Renal cortical epithelial cell (primary cell): ENCODE measurements at regions not wholly inside any gene's neighbourhood (a gene's known extent, or its start where the extent isn't known, plus 50 kb on each side); places are given as distances from the start of the nearest gene placed in this dataset.

Source experiments
- DNase-seq: peaks from one replicate; pipeline ENCODE4 v3.0.0-alpha.2; 2011; ENCODE audit warnings: low read depth

DNA sequence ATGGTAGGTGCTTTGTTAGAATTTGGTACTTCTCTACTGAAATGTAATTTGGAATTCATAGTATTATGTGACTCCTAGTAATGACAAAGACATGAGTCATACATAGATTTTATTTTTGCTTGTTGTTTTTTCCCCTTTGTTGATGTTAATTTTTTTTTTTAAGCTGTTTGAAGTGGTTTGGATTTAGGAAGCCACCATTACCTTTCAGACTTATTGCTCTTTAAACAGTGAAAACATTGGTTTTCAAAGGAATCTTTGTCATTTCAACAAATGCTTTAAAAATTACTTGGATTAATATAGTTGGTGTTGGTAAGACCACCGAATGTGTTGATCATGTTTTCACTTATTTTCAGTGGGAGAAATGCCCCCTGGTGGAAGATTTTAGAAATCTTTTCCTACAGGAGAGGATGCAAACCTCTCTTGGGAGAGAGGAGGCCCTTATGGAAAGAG lies 170.1 kb upstream of the PITX1 start:
- DNase-seq, result peak; percentile 18

DNA sequence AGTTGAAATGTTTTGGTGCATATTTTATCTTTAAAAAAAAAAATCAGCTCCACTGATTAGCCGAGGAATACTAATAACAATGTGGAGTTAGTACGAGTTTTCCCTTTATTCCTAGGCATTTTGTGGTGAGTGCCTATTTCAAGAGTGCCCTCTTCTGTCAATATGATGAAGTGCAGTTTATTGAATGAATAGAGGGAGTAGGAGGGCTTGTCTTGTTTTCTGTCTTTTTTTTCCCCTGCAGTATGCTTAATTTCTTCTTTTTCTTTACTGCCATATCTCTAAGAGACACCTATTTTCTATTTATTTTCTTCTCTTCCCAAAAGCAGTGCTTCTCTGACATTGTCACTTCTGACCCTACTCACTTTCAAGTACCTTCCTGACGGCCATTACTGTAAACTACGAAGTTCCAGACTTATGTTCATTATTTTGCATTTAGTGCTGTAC lies 169.6 kb upstream of the PITX1 start:
- DNase-seq, result no peak

DNA sequence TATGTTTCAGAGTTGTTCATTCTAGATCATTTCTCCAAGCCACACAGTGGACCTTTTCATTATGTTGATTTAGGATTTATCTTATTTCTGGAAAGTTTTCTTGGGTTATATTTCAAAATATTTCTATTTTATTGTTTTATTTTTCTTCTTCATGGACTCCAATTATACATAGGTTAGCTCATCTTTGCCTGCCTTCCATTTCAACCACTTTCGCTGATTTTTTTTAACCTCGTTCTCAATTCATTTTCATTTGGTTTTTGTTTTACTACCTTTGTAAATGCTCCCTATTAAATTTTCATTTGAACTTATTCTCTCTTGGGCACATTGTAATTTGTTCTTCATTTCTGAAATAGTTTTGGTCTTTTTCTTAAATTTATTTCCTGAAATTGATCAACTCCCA lies 169.0 kb upstream of the PITX1 start:
- DNase-seq, result no peak

DNA sequence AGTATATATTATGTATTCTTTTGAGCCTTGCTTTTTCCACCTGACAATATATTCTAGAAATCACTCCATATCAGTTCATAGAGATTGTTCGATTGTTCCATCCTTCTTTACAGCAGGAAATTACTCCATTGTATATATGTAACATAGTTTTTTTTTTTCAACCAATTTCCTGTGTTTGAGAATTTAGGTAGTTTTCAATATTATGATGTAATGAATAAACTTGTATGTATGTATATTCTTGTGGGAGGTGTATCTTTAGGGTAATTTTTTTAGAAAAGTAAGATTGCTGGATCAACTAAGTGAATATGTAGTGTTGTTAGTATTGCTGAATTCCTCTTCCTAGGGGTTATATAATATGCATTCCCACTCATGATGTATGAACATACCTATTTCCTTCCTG lies 165.9 kb upstream of the PITX1 start:
- no peak for DNase-seq

DNA sequence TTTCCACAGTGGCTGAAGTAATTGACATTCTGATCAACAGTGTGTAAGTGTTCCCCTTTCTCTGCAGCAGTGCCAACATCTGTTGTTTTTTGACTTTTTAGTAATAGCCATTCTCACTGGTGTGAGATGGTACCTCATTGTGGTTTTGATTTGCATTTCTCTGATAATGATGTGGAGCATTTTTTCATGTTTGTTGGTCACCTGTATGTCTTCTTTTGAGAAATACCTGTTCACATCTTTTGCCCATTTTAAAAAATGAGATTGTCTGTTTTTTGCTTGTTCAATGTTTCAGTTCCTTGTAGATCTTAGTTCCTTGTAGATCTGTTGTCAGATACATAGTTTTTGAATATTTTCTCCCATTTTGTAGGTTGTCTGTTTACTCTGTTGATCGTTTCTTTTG lies 162.5 kb upstream of the PITX1 start:
- no peak for DNase-seq

DNA sequence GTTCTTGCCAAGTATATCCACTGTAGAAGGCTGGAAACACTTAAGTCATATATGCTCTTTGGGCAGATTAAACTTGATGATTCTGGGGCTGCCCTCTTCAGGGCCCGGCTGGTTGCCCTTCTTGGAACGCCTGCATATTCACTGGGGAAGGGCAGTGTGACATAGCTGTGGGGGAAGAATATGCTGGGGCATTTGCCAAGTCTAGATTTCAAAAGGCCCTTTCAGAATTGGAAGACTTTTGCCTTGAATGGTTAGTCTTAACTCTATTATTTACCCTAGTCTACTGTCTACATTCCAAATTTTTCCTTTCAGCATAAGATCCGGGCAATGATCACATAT lies 161.2 kb upstream of the PITX1 start:
- DNase-seq, result no peak

DNA sequence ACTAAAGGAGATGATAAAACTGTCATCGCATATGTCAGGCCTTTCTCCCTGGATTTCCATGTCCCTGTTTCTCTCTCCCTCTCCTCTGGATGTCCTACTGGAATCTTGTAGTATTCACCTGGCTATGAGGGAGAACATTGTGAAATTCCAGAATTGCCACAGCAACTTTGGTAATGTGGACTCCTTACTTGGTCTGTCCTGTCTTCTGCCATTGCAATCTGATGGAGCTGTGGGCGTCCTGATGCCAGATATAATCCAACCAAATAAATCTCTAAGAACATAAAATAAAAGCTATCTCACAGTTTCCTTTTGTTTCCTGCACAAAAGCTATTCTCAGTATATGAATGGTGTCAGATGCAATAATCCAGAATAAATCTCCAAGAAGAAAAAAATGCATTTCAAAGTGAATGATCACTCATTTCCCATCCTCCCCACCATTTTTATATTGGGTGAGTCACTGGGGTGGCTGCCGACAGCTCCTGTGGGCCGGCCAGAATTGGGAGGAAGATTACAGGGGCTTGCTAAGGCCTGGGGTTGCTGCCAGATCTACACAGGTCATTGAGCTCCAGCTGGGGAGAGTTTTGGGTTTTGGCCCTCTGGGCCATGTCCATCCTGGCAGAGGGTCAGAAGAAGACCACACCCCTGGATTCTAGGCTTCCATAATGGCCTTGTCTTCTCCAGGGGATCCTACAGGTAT lies 160.7 kb upstream of the PITX1 start:
- DNase-seq, result no peak

DNA sequence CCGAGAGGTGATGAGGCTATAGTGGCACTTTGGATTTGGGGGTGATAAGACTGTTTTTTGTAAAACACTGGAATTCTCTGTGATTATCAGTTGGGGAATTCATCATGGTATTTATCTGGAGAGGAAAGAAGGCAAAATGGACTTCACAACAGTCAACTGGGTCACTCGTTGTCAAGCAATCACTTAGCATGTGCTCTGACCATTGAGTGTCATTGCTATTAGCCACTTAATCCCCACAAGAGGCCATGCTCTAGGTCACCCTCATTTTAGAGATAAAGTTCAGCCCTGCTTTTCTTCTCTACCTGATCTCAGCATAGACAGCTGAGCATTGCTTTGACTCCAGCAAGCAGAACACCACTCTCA lies 160.1 kb upstream of the PITX1 start:
- DNase-seq, result no peak

DNA sequence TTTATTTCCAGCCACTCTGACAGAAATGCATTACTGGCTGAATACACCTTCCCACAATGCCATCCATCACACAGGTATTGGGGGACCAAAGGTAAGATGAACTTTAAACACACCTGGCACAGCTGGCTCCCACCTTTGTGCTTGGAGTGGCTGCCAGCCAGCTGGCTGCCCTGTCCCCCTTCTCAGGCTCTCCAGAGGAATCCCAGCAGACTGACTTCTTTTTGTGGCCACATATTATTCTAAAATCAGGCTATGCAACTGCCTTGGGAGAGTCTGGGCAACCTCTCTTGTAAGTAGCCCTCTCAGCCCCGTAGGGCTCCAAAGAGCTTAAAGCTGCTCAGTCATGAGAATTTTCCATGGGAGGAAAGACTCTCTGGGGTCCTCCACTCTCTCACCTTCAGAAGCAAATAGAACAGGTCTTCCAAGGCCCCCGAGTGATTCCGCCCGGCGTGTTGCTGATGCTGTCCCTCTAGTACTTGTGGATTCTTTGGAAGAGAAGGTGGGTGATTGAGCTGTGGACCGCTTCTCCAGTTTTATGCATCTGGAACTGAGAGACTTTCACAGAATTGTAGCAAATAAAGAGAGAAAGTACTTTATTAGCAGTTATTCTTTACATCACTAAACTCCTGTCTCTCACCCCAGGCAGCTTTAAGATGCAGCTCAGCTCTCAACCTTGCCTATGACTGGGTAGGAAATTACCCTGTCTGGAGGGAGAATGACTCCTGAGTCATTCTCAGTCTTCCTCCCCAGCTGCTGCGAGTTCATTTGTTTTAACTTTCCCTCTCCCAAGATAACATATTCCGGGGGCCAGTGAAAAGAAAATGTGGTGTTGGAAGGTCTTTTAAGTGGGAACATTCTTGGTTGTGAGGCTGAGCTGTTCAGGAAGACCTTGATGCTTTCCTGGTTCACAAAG lies 159.4 kb upstream of the PITX1 start:
- peak; percentile 6 for DNase-seq

DNA sequence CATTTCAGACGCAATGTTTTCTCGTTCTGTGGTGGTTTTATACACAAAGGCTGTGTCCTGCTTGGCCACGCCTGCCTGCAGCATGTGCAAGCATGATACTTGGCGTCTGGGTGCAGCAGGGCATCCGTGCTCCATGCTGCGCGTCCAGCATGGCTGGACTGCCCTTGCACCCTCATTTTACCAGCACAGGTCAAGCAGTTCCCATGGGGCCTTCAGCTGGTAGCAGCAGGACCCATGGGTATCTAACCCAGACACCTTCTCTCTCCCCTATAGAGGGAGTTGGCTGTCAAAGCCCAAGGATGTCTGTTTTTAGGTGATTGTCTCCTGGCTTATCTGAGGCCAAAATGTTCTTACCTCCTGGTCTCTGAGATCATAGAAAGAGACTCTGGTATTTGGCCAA lies 158.3 kb upstream of the PITX1 start:
- DNase-seq, result no peak

DNA sequence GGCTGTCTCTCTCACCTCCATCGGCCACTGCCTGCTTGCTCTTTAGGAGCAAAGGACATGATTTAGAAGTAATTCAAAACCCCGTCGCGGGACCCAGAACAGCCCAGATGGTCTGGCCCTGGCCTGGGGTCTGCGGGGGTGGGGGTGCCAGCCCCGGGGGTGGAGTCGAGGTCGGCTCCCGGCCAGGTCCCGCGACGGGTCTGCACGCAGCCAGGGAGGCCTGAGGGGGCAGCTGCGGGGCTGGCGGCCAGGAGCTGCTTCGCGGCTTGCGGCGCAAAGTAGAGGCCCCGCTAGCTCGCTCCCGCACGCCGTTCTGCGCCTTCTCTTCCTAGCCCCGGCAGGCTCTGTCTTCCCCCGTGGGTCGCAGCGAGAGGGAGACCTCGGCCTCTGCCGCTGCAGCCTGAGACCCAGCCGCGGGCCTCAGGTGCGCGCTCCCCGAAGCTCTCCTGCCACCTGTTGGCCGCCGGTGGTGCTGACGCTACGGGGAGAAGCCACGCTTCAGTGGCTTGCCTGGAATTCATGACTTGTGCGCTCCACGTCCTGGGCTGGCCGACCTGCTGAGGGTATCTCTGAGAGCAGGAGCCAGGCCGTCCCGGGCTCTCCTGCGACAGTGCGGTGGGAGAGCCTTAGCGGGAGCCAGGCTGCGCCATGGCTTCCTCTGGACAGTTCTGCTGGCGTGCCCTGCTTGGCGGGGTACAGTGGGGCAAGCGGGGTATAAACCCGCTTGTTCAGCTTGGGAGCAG lies 157.2 kb upstream of the PITX1 start:
- DNase-seq, result peak; percentile 54

DNA sequence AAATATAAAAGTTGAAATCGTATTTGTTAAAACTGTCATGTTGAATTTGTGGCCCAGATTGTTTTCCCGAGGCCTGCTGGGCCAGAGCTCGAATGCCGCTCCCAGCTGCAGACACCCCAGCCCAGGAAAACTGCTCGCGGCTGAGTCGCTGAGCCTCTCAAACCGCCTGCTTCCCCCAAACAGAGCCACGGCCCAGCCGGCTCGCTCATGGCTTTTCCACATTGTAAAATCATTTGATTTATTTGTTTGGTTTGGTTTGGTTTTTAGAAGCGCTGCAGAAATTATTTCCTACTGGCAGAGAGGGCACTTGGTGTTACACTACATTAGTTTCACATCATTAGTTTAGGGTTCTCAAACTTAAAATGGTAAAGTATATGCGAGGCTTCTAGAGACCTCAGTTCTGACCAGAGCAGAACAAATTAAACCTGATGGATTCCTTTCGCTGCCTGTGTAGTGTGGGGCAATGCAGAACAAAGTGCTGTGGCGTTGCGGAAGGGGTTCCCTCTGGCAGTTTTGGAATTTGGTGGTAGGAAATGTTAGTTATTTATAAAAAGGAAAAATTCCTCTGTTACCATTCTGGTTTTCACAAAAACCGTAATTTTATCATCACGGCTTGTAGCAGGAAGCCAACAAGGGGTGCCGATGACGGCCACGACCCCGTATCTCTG lies 156.5 kb upstream of the PITX1 start:
- peak; percentile 10 for DNase-seq

DNA sequence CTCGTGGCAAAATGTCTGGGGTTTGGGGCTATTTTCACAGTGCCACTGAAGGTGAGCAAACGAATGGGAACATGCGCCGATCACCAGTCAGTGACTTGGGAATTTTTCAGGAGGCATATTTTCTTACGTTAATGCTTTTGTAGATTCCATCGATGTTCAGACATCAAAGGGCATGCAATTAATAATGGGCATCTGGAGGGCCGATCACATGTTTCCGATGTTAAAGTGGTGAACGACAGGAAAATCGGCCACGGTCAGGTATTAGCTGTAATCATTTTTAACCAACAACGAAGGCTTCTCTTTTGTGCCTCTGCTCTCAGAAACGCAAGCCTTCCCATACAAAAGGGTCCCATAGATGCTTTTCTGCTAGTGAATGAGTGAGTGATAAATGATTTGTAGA lies 155.0 kb upstream of the PITX1 start:
- no peak for DNase-seq

DNA sequence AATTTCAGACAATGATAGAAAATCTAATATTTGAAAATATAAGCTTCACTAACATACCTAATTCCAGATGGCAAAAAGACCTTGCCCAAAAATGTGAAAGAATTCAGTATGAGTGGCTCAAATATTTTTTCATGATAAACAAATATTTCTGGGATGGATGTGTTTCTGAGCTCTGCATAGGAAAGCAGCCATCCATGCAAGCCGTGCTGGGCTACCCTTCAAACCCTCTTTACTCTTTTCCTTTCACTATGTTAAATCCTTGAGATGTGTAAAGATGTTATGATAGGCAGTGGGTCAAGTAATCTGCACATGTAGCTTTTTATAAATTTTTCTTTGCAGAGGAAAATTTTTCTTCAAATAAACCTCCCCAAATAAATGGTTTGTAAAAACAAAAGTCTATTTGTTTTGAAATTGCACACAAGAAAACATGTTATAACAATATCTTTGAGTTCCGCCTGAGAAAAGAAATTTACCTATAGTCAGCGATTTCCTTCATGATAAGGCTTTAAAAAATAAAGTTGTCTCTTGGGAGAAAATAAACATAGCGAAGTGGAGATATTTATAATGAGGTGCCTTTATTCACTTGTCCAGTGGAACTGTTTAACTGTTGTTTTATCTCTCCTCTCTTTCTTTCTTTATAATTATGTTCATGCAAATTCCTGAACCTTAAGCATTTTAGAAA lies 154.3 kb upstream of the PITX1 start:
- DNase-seq, result no peak

DNA sequence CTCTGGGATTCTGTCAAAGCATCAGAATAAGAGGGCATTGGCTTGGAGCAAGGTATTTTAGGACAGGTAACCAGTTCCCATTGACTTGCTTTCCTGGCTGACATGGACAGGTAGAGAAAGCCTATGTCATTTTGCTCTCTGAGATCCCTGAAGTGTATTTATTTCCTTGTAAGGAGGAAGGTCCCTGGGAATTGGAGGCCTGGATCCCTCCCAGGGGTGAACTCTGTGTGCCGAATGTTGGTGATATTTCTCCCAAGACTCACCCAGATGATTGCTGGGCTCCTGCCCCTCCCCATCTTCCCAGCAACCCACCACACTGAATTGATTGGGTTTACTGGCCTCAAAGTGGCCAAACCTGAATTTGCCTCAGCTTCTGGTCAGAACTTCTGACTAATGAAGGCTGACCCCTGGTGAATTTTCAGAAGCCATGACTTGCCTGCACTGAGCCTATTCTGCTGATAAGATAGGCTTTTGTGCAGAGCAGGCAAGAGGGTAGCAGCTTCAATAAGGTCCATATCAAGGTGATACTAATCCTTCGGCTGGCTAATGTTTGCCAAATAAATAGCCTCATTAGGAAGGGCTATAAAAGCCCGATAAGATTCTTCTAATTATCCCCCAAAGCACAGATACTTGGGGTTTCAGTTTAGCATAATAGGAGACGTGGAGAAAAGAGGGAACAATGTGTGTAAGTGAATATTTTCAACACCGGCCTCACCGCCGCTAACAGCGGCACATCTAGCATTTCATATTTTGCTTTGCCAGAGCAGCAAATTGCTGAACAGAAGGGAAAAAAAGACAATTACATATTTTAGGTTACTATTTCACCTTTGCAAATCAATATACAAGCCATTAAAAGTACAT lies 152.9 kb upstream of the PITX1 start:
- DNase-seq, result peak; percentile 8

DNA sequence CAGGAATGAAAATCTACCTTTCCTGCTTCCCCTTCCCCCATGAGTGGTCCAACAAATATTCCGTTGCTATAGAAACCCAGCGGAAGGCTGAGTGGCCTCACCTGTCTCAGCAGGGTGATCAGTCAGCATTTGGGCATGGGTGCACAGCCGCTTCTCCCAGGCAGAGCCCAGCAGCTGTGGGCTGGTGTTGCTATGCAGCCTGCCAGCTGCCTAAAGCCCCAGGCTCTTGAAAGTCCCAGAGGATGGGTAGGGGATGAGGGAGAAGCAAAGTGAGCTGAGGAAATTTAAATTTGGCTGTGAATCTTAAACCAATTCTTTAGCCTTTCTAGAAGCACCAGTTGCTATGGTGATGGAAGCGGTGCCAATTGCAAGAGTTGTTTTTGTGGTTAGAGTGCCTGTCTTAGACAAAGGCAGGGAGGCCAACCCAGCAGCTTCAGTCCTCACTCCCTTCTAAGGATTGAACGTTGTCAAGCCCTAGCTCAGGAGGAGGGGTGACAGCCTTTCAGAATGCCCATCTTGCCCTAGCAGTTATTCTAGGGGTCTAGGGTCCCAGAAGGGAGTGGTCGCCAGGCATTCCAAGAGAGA lies 151.5 kb upstream of the PITX1 start:
- peak; percentile 10 for DNase-seq

DNA sequence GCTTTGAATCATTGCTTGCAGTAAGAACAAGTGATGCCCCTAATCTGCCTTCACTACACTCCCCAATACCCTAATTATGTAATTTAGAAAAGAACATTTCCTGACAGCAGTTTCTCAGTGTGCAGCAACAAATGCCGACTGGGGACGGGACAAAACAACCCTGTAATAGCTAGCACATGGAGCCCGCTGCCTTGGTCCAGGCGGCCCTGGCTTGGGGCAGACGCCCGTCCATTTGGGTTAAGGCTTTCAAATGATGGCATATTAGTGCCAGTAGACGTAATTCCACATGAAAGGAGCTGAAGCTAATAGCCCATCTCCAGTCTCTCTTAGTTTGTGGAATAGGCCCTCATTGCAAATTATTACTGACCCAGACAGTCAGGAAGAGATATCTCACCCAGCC lies 150.6 kb upstream of the PITX1 start:
- no peak for DNase-seq

DNA sequence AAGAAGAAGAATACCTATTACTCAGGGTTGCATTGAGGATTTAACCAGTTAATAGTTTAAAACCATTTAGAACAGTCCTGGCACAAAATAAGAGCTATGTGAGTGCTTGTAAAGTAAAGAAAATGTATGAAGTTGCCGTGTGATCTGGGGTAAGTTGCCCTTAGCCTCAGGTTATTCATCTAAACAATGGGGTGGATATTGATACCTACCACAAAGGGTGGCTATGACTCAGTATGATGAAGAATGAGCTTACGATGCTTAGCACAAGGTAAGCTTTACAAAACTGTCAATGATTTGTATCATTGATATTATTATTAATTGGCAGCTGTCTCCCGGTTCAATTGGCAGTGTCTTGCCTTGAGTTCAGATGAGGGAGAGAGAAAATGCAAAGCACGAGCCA lies 149.4 kb upstream of the PITX1 start:
- no peak for DNase-seq

DNA sequence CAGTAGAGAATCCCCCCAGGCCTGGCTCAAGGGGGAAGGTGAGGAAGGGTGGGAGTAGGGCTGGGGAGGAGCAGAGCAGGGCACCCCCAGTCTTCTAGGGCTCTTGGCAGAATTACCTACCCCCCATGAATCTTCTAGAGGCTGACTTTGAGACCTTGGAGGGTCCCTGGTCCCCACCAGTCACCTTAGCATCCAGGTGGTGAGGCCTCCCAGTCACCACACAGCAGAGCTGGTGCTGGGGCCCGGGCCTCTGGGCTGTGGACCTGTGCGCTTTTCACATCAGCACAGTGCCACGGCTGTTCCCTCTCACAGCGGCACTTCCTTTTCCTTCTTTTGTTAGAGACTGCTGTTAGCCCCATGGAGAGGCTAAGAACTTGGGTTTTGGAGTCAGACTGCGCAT lies 148.6 kb upstream of the PITX1 start:
- DNase-seq, result no peak

DNA sequence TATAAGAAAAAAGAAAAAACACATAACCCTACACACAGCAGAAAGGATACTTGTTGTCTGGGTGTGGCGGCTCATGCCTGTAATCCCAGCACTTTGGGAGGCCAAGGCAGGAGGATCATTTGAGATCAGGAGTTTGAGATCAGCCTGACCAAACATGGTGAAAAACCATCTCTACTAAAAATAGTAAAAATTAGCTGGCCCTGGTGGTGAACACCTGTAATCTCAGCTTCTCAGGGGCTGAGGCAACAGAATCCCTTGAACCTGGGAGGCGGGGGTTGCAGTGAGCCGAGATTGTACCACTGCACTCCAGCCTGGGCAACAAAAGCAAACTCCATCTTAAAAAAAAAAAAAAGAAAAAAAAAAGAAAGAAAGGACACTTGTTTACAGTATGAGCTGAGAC lies 147.6 kb upstream of the PITX1 start:
- no peak for DNase-seq
